ENCODE measurements at regions not wholly inside any gene's neighbourhood (a gene's known extent, or its start where the extent isn't known, plus 50 kb on each side); places are given as distances from the start of the nearest gene placed in this dataset.

GRCh38 chr1:232728507-232729263, 76.5 kb upstream of the MAP10 start:
- H3K4me3 ChIP-seq (ENCODE audit: low read length) = no peak overlapping the region
- no peaks in the 10 kb centered on the region for H3K9me3 ChIP-seq (ENCODE audit: control insufficient read depth, low read length)
- no peak for TF ChIP-seq CTCF (conservative IDR thresholded peaks at IDR 0.05)
- Mint-ChIP-seq H3K4me3 (no peak overlapping the region), H3K36me3 (ENCODE audit: low read depth) (no peaks in the 10 kb centered on the region), H3K4me1 (no peaks in the 10 kb centered on the region), H3K9me3 (peaks cover 6% of the 10 kb centered on the region), H3K27ac (no peak overlapping the region), H3K27me3 (ENCODE audit: insufficient read depth) (no peaks in the 10 kb centered on the region)
- 88 to 89% methylated on average over 4 to 6 of the region's 6 CpGs for WGBS, 2 experiments (ENCODE audit: insufficient coverage in 1 of 2, insufficient read length in 1 of 2)
- H3K4me1 ChIP-seq (ENCODE audit: control insufficient read depth, insufficient read depth, low read length) = no peaks in the 10 kb centered on the region
- no peak overlapping the region for H3K9ac ChIP-seq (ENCODE audit: extremely low read depth, low read length, poor library complexity, severe bottlenecking)
- no peaks in the 10 kb centered on the region for H3K36me3 ChIP-seq (ENCODE audit: control insufficient read depth, insufficient read depth, low read length)
- no peaks in the 10 kb centered on the region for H3K27me3 ChIP-seq (ENCODE audit: control insufficient read depth, insufficient read depth, low read length, poor library complexity, severe bottlenecking)
- DNase-seq = no peak
- no peak overlapping the region for H3K27ac ChIP-seq (ENCODE audit: low read depth, low read length)

- Histone ChIP-seq H3K4me3 (ENCODE audit: low read length) (no peak overlapping the region), H3K9ac (ENCODE audit: extremely low read depth, low read length, poor library complexity, severe bottlenecking) (no peak overlapping the region), H3K36me3 (ENCODE audit: control insufficient read depth, insufficient read depth, low read length) (no peaks in the 10 kb centered on the region), H3K9me3 (ENCODE audit: control insufficient read depth, low read length) (no peaks in the 10 kb centered on the region), H3K27ac (ENCODE audit: low read depth, low read length) (no peak overlapping the region), H3K4me1 (ENCODE audit: control insufficient read depth, insufficient read depth, low read length) (no peaks in the 10 kb centered on the region), H3K27me3 (ENCODE audit: control insufficient read depth, insufficient read depth, low read length, poor library complexity, severe bottlenecking) (no peaks in the 10 kb centered on the region)
- Mint-ChIP-seq H3K4me1 (no peaks in the 10 kb centered on the region), H3K9me3 (no peaks in the 10 kb centered on the region), H3K36me3 (ENCODE audit: low read depth) (no peaks in the 10 kb centered on the region), H3K27me3 (ENCODE audit: insufficient read depth) (no peaks in the 10 kb centered on the region), H3K27ac (no peak overlapping the region), H3K4me3 (no peak overlapping the region)
- WGBS, 2 experiments (ENCODE audit: insufficient coverage in 1 of 2, insufficient read length in 1 of 2) = 96 to 100% methylated on average over 1 of the region's 1 CpG
- no peak for TF ChIP-seq CTCF (conservative IDR thresholded peaks at IDR 0.05)
- no peak for DNase-seq
Observed at GRCh38 chr1:232732344-232732910, 72.8 kb upstream of the MAP10 start.

- Histone ChIP-seq H3K9me3 (ENCODE audit: control insufficient read depth, low read length) (no peaks in the 10 kb centered on the region), H3K4me3 (ENCODE audit: low read length) (no peak overlapping the region), H3K4me1 (ENCODE audit: control insufficient read depth, insufficient read depth, low read length) (no peaks in the 10 kb centered on the region), H3K36me3 (ENCODE audit: control insufficient read depth, insufficient read depth, low read length) (no peaks in the 10 kb centered on the region), H3K27me3 (ENCODE audit: control insufficient read depth, insufficient read depth, low read length, poor library complexity, severe bottlenecking) (no peaks in the 10 kb centered on the region), H3K27ac (ENCODE audit: low read depth, low read length) (no peak overlapping the region), H3K9ac (ENCODE audit: extremely low read depth, low read length, poor library complexity, severe bottlenecking) (no peak overlapping the region)
- Mint-ChIP-seq H3K27me3 (ENCODE audit: insufficient read depth) (no peaks in the 10 kb centered on the region), H3K27ac (no peak overlapping the region), H3K36me3 (ENCODE audit: low read depth) (no peaks in the 10 kb centered on the region), H3K4me3 (no peak overlapping the region), H3K4me1 (no peaks in the 10 kb centered on the region), H3K9me3 (no peaks in the 10 kb centered on the region)
- TF ChIP-seq CTCF (conservative IDR thresholded peaks at IDR 0.05) = no peak
- WGBS, 2 experiments (ENCODE audit: insufficient coverage in 1 of 2, insufficient read length in 1 of 2) = 88 to 100% methylated on average over 2 of the region's 2 CpGs
- no peak for DNase-seq
Observed at GRCh38 chr1:232737917-232738316, 67.3 kb upstream of the MAP10 start.

Data from endodermal cell (in vitro differentiated cells).